ENCODE measurements at regions not wholly inside any gene's neighbourhood (a gene's known extent, or its start where the extent isn't known, plus 50 kb on each side); places are given as distances from the start of the nearest gene placed in this dataset.

DNA sequence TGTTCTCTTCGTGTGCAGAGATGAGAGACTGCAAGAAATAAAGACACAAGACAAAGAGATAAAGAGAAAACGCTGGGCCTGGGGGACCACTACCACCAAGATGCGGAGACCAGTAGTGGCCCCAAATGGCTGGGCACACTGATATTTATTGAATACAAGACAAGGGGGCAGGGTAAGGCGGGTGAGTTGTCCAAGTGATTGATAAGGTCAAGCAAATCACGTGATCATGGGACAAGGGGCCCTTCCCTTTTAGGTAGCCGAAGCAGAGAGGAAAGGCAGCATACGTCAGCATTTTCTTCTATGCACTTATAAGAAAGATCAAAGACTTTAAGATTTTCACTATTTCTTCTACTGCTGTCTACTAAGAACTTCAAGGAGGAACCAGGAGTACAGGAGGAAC, 762.1 kb downstream of the TNS3 start:
- TF ChIP-seq, protein P1, sequence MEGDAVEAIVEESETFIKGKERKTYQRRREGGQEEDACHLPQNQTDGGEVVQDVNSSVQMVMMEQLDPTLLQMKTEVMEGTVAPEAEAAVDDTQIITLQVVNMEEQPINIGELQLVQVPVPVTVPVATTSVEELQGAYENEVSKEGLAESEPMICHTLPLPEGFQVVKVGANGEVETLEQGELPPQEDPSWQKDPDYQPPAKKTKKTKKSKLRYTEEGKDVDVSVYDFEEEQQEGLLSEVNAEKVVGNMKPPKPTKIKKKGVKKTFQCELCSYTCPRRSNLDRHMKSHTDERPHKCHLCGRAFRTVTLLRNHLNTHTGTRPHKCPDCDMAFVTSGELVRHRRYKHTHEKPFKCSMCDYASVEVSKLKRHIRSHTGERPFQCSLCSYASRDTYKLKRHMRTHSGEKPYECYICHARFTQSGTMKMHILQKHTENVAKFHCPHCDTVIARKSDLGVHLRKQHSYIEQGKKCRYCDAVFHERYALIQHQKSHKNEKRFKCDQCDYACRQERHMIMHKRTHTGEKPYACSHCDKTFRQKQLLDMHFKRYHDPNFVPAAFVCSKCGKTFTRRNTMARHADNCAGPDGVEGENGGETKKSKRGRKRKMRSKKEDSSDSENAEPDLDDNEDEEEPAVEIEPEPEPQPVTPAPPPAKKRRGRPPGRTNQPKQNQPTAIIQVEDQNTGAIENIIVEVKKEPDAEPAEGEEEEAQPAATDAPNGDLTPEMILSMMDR (IDR thresholded peaks at IDR 0.05): no peak
- TF ChIP-seq POLR2A (IDR thresholded peaks at IDR 0.05): no peak
